HG03571 (cell line): ENCODE measurements at regions not wholly inside any gene's neighbourhood (a gene's known extent, or its start where the extent isn't known, plus 50 kb on each side); places are given as distances from the start of the nearest gene placed in this dataset.
"Not testable (repeated sequence)": the region's sequence is repeated elsewhere in the genome, so short reads cannot be mapped to it uniquely, and the experiment has no call there.

Experiments
- ATAC-seq: cut with Tn5 transposase; IDR thresholded peaks from one replicate; pipeline ENCODE4 v1.9.1; 2021; ENCODE audit not compliant: unreplicated experiment

GRCh38 chr2:65625982-65626381 is 193.6 kb upstream of the SPRED2 start:
- ATAC-seq, result no peak

GRCh38 chr2:65622951-65623535 is 190.6 kb upstream of the SPRED2 start:
- no peak for ATAC-seq

- ATAC-seq, result no peak
Measured at GRCh38 chr2:65622499-65622898, 190.1 kb upstream of the SPRED2 start.

GRCh38 chr2:65620524-65620923 is 188.1 kb upstream of the SPRED2 start:
- ATAC-seq, result no peak

GRCh38 chr2:65620026-65620425 is 187.6 kb upstream of the SPRED2 start:
- no peak for ATAC-seq

GRCh38 chr2:65615602-65616001 is 183.2 kb upstream of the SPRED2 start:
- ATAC-seq, result no peak

GRCh38 chr2:65613968-65614555 is 181.7 kb upstream of the SPRED2 start:
- ATAC-seq, result no peak

- ATAC-seq, result no peak
Measured at GRCh38 chr2:65611488-65611887, 179.1 kb upstream of the SPRED2 start.

- ATAC-seq, result no peak
Measured at GRCh38 chr2:65608916-65609315, 176.5 kb upstream of the SPRED2 start.

- ATAC-seq, result no peak
Measured at GRCh38 chr2:65608466-65608865, 176.1 kb upstream of the SPRED2 start.

GRCh38 chr2:65607662-65608305 is 175.4 kb upstream of the SPRED2 start:
- no peak for ATAC-seq

- ATAC-seq, result no peak
Measured at GRCh38 chr2:65605743-65606058, 173.3 kb upstream of the SPRED2 start.

GRCh38 chr2:65605058-65605742 is 172.8 kb upstream of the SPRED2 start:
- no peak for ATAC-seq

GRCh38 chr2:65604246-65604645 is 171.8 kb upstream of the SPRED2 start:
- no peak for ATAC-seq

GRCh38 chr2:65602603-65603235 is 170.3 kb upstream of the SPRED2 start:
- no peak for ATAC-seq

GRCh38 chr2:65600871-65601270 is 168.5 kb upstream of the SPRED2 start:
- not testable (repeated sequence) for ATAC-seq

GRCh38 chr2:65600351-65600750 is 168.0 kb upstream of the SPRED2 start:
- ATAC-seq, result not testable (repeated sequence)

GRCh38 chr2:65599693-65600092 is 167.3 kb upstream of the SPRED2 start:
- ATAC-seq, result no peak

- no peak for ATAC-seq
Measured at GRCh38 chr2:65598996-65599395, 166.6 kb upstream of the SPRED2 start.

GRCh38 chr2:65598264-65598663 is 165.9 kb upstream of the SPRED2 start:
- ATAC-seq, result no peak

GRCh38 chr2:65595630-65596029 is 163.2 kb upstream of the SPRED2 start:
- ATAC-seq, result no peak

- no peak for ATAC-seq
Measured at GRCh38 chr2:65594150-65594549, 161.8 kb upstream of the SPRED2 start.
